ENCODE measurements at regions not wholly inside any gene's neighbourhood (a gene's known extent, or its start where the extent isn't known, plus 50 kb on each side); places are given as distances from the start of the nearest gene placed in this dataset.

DNA sequence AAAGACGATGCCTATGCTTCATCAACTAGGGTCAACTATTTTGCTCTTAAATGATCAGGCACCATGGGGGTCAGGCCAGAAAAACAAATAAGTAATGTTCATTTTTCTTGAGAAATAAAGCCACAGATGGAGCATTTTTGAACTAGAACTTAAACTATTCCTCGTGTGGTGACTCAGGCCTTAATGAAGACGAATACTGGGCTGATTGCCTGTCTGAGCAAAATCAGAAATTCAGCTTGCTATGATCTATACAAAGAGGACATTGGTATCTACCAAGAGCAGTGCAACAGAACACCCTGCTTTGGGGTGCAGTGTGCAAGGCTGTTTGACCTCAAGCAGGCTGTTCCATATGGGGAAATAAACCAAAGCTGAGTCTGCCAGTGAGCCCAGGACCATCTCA, 176.0 kb downstream of the NRP2 start:
- H3K27ac ChIP-seq = no peak overlapping the region
- DNase-seq (no peak), ATAC-seq (no peak)
- no peaks in the 10 kb centered on the region for H3K4me1 ChIP-seq
- H3K9me3 ChIP-seq = no peaks in the 10 kb centered on the region
- no peaks in the 10 kb centered on the region for H3K27me3 ChIP-seq (ENCODE audit: low read depth)
- intact Hi-C loops (cut with DNase I) = no loop called here
- H3K4me3 ChIP-seq = no peak overlapping the region
- no peaks in the 10 kb centered on the region for H3K36me3 ChIP-seq
- TF ChIP-seq CTCF (IDR thresholded peaks at IDR 0.05) = no peak

GRCh38 chr2:205857520-205858237, 175.4 kb downstream of the NRP2 start:
- Histone ChIP-seq H3K27me3 (ENCODE audit: low read depth) (no peaks in the 10 kb centered on the region), H3K27ac (no peak overlapping the region), H3K4me3 (no peak overlapping the region), H3K36me3 (no peaks in the 10 kb centered on the region), H3K4me1 (no peaks in the 10 kb centered on the region), H3K9me3 (no peaks in the 10 kb centered on the region)
- intact Hi-C loops (cut with DNase I) = no loop called here
- DNase-seq = no peak
- no peak for TF ChIP-seq CTCF (IDR thresholded peaks at IDR 0.05)
- no peak for ATAC-seq

GRCh38 chr2:205852457-205852856, 170.2 kb downstream of the NRP2 start:
- no peak for ATAC-seq
- Histone ChIP-seq H3K4me3 (no peak overlapping the region), H3K27me3 (ENCODE audit: low read depth) (no peaks in the 10 kb centered on the region), H3K9me3 (no peaks in the 10 kb centered on the region), H3K36me3 (no peaks in the 10 kb centered on the region), H3K27ac (no peak overlapping the region), H3K4me1 (no peaks in the 10 kb centered on the region)
- intact Hi-C loops (cut with DNase I) = no loop called here
- TF ChIP-seq CTCF (IDR thresholded peaks at IDR 0.05) = no peak
- no peak for DNase-seq

- Histone ChIP-seq H3K27me3 (ENCODE audit: low read depth) (no peaks in the 10 kb centered on the region), H3K4me3 (no peak overlapping the region)
Measured at GRCh38 chr2:205850611-205851010, 168.3 kb downstream of the NRP2 start.

GRCh38 chr2:205850132-205850531, 167.8 kb downstream of the NRP2 start:
- intact Hi-C loops (cut with DNase I) = no loop called here
- Histone ChIP-seq H3K27ac (no peak overlapping the region), H3K36me3 (no peaks in the 10 kb centered on the region), H3K9me3 (no peaks in the 10 kb centered on the region), H3K4me3 (no peak overlapping the region), H3K27me3 (ENCODE audit: low read depth) (no peaks in the 10 kb centered on the region), H3K4me1 (no peaks in the 10 kb centered on the region)
- ATAC-seq = no peak
- DNase-seq = no peak
- no peak for TF ChIP-seq CTCF (IDR thresholded peaks at IDR 0.05)

More at GRCh38 chr2:205850611-205851010, 168.3 kb downstream of the NRP2 start:
- Histone ChIP-seq H3K9me3 (no peaks in the 10 kb centered on the region), H3K36me3 (no peaks in the 10 kb centered on the region), H3K4me1 (no peaks in the 10 kb centered on the region), H3K27ac (no peak overlapping the region)
- DNase-seq (no peak), ATAC-seq (no peak)
- TF ChIP-seq CTCF (IDR thresholded peaks at IDR 0.05) = no peak
- intact Hi-C loops (cut with DNase I) = no loop called here

Measured in lower lobe of right lung (tissue), 2 donors.